HG02981 (cell line): ENCODE measurements at regions not wholly inside any gene's neighbourhood (a gene's known extent, or its start where the extent isn't known, plus 50 kb on each side); places are given as distances from the start of the nearest gene placed in this dataset.
"Not testable (repeated sequence)": the region's sequence is repeated elsewhere in the genome, so short reads cannot be mapped to it uniquely, and the experiment has no call there.

Source experiments
- ATAC-seq: cut with Tn5 transposase; IDR thresholded peaks from one replicate; pipeline ENCODE4 v1.9.1; 2021; ENCODE audit warnings: mild to moderate bottlenecking, moderate library complexity; ENCODE audit not compliant: unreplicated experiment

GRCh38 chr14:30256627-30257026 is 302.3 kb upstream of the G2E3 start:
- ATAC-seq: no peak

- no peak for ATAC-seq
Observed at GRCh38 chr14:30257946-30258661, 300.9 kb upstream of the G2E3 start.

GRCh38 chr14:30260833-30261607 is 297.9 kb upstream of the G2E3 start:
- ATAC-seq: no peak

GRCh38 chr14:30264161-30264560 is 294.8 kb upstream of the G2E3 start:
- no peak for ATAC-seq

GRCh38 chr14:30266290-30266689 is 292.7 kb upstream of the G2E3 start:
- ATAC-seq: no peak

- no peak for ATAC-seq
Observed at GRCh38 chr14:30267141-30267540, 291.8 kb upstream of the G2E3 start.

GRCh38 chr14:30270200-30271161 is 288.5 kb upstream of the G2E3 start:
- ATAC-seq: peak; percentile 100

- ATAC-seq: no peak
Observed at GRCh38 chr14:30271811-30272323, 287.1 kb upstream of the G2E3 start.

GRCh38 chr14:30272848-30273832 is 285.8 kb upstream of the G2E3 start:
- no peak for ATAC-seq

GRCh38 chr14:30275604-30276003 is 283.4 kb upstream of the G2E3 start:
- ATAC-seq: no peak

- ATAC-seq: no peak
Observed at GRCh38 chr14:30277268-30277667, 281.7 kb upstream of the G2E3 start.

- not testable (repeated sequence) for ATAC-seq
Observed at GRCh38 chr14:30278856-30279255, 280.1 kb upstream of the G2E3 start.

- no peak for ATAC-seq
Observed at GRCh38 chr14:30283822-30284446, 275.0 kb upstream of the G2E3 start.

- ATAC-seq: no peak
Observed at GRCh38 chr14:30284808-30285207, 274.1 kb upstream of the G2E3 start.

- ATAC-seq: no peak
Observed at GRCh38 chr14:30287579-30288445, 271.1 kb upstream of the G2E3 start.

GRCh38 chr14:30290001-30290400 is 269.0 kb upstream of the G2E3 start:
- no peak for ATAC-seq

- ATAC-seq: no peak
Observed at GRCh38 chr14:30291216-30291615, 267.7 kb upstream of the G2E3 start.

GRCh38 chr14:30292541-30292940 is 266.4 kb upstream of the G2E3 start:
- no peak for ATAC-seq
